ENCODE measurements at regions not wholly inside any gene's neighbourhood (a gene's known extent, or its start where the extent isn't known, plus 50 kb on each side); places are given as distances from the start of the nearest gene placed in this dataset.

DNA sequence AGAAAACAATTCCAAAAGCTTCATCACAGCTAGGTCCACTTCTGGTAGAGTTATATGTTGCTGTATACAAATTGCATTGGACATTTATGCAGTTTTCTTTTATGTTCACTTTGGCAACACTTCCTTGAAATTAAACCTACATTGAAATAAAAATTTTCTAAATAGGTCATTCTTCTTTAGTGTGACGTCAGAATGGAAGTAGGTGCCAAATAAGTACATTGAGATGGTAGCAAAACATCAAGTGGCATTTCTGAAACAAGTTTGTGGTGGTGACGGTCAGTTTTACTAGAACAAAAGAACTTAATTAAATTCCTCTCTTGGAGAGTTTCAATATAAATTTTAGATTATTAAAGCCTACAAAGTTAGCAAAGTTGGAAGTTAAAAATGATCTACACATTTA, 895.1 kb downstream of the CDH9 start:
- no peak for TF ChIP-seq POLR2A (IDR thresholded peaks at IDR 0.05)
- TF ChIP-seq, protein P1, sequence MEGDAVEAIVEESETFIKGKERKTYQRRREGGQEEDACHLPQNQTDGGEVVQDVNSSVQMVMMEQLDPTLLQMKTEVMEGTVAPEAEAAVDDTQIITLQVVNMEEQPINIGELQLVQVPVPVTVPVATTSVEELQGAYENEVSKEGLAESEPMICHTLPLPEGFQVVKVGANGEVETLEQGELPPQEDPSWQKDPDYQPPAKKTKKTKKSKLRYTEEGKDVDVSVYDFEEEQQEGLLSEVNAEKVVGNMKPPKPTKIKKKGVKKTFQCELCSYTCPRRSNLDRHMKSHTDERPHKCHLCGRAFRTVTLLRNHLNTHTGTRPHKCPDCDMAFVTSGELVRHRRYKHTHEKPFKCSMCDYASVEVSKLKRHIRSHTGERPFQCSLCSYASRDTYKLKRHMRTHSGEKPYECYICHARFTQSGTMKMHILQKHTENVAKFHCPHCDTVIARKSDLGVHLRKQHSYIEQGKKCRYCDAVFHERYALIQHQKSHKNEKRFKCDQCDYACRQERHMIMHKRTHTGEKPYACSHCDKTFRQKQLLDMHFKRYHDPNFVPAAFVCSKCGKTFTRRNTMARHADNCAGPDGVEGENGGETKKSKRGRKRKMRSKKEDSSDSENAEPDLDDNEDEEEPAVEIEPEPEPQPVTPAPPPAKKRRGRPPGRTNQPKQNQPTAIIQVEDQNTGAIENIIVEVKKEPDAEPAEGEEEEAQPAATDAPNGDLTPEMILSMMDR (IDR thresholded peaks at IDR 0.05) = no peak

Measured in heart left ventricle (tissue), 13 donors.